HCT116 (cell line): ENCODE measurements at regions not wholly inside any gene's neighbourhood (a gene's known extent, or its start where the extent isn't known, plus 50 kb on each side); places are given as distances from the start of the nearest gene placed in this dataset.

ENCODE experiments used
- ATAC-seq: fragments of 200-7000 bp; cut with Tn5 transposase; 2 replicates; pipeline ENCODE4 v1.9.1; 2020; ENCODE audit warnings: mild to moderate bottlenecking, moderate library complexity
- BruUV-seq: library from RNA; stranded (reverse); fragments of 400-500 nt; replicated peaks from 2 replicates; lab custom pipeline; 2021; lab: Mats Ljungman, UMichigan
- CTCF ChIA-PET: fragments of 300-600 bp; sonication (Branson Sonifier 250); formaldehyde crosslinking; loops from one replicate; lab custom pipeline; 2021; ENCODE audit warnings: antibody characterized with exemption; lab: Charles Lee
- POLR2A ChIA-PET: fragments of 300-600, 350-600 bp; sonication (Branson Sonifier 250); formaldehyde crosslinking; loops from one replicate; lab custom pipeline; 2021; ENCODE audit warnings: antibody characterized with exemption; lab: Charles Lee
- RAD21 ChIA-PET, 2 experiments: fragments of 300-600 bp; sonication (Branson Sonifier 250); formaldehyde crosslinking; loops; one replicate each; lab custom pipeline; 2023; ENCODE audit warnings: low total read pairs in 2 of 2; ENCODE audit not compliant: uncharacterized antibody in 2 of 2, unreplicated experiment in 2 of 2, low non-redundant PET in 1 of 2; lab: Charles Lee
- DNase-seq: peaks from one replicate; pipeline ENCODE4 v3.0.0-alpha.2; 2010; ENCODE audit warnings: low read depth, low spot score
- H2AFZ ChIP-seq: fragments of 200-600 bp; shearing (Covaris generic), sonication (generic); 2 replicates; pipeline ENCODE4 v1.6.1; 2017; ENCODE audit warnings: low read depth, mixed run types, mixed read lengths, antibody characterized with exemption, low read length; ENCODE audit not compliant: poor library complexity, severe bottlenecking
- H3K27ac ChIP-seq: 2 replicates; pipeline ENCODE4 v1.5.1; 2012; ENCODE audit warnings: low read depth, low read length
- H3K27me3 ChIP-seq: fragments of 200-600 bp; sonication (generic); 2 replicates; pipeline ENCODE4 v1.6.1; 2016; ENCODE audit warnings: mixed run types, low read length, mixed read lengths; ENCODE audit not compliant: insufficient read depth
- H3K36me3 ChIP-seq, 2 experiments: fragments of 200-500 bp in 1 of 2; fragments of 200-600 bp in 1 of 2; sonication (Bioruptor generic) in 1 of 2; sonication (generic) in 1 of 2; 2 replicates each; pipeline versions ENCODE4 v1.5.1 to v1.6.1; 2014 to 2016; ENCODE audit warnings: low read length in 2 of 2, inconsistent platforms in 1 of 2, mixed read lengths in 1 of 2, mixed run types in 1 of 2; ENCODE audit not compliant: insufficient read depth in 2 of 2, control insufficient read depth in 1 of 2
- H3K4me1 ChIP-seq, 2 experiments: fragments of 200-600 bp in 1 of 2; sonication (generic) in 1 of 2; 2 replicates each; pipeline versions ENCODE4 v1.5.1 to v1.6.1; 2012 to 2017; ENCODE audit warnings: low read length in 2 of 2, inconsistent platforms in 1 of 2, mild to moderate bottlenecking in 1 of 2, mixed read lengths in 1 of 2, mixed run types in 1 of 2, moderate library complexity in 1 of 2; ENCODE audit not compliant: insufficient read depth in 2 of 2, control insufficient read depth in 1 of 2
- H3K4me2 ChIP-seq: fragments of 200-600 bp; sonication (generic); 2 replicates; pipeline ENCODE4 v1.6.1; 2017; ENCODE audit warnings: mixed run types, low read length, mixed read lengths
- H3K4me3 ChIP-seq, 2 experiments: fragments of 200-600 bp in 1 of 2; sonication (generic) in 1 of 2; replicated peaks in 1 of 2; 2 replicates each; pipeline ENCODE4 v1.5.1; 2011 to 2016; ENCODE audit warnings: low read length in 2 of 2, control low read depth in 1 of 2, low read depth in 1 of 2, mild to moderate bottlenecking in 1 of 2, mixed read lengths in 1 of 2, mixed run types in 1 of 2
- H3K79me2 ChIP-seq: fragments of 200-600 bp; sonication (generic); 2 replicates; pipeline ENCODE4 v1.6.1; 2017; ENCODE audit warnings: mild to moderate bottlenecking, mixed run types, low read length, moderate library complexity, mixed read lengths; ENCODE audit not compliant: insufficient read depth
- H3K9ac ChIP-seq: fragments of 200-600 bp; sonication (generic); 2 replicates; pipeline ENCODE4 v1.6.1; 2016; ENCODE audit warnings: low read length, mixed read lengths
- H3K9me2 ChIP-seq: fragments of 200-600 bp; sonication (generic), shearing (Covaris generic); 2 replicates; pipeline ENCODE4 v1.6.1; 2017; ENCODE audit warnings: mixed run types, mild to moderate bottlenecking, moderate library complexity; ENCODE audit not compliant: insufficient read depth
- H3K9me3 ChIP-seq, 2 experiments: fragments of 200-500 bp in 1 of 2; fragments of 200-600 bp in 1 of 2; sonication (Bioruptor generic) in 1 of 2; sonication (generic) in 1 of 2; 2 replicates each; pipeline ENCODE4 v1.6.1; 2014 to 2017; ENCODE audit warnings: low read length in 2 of 2, mixed read lengths in 2 of 2, inconsistent platforms in 1 of 2, low read depth in 1 of 2, mild to moderate bottlenecking in 1 of 2, mixed run types in 1 of 2, moderate library complexity in 1 of 2; ENCODE audit not compliant: control insufficient read depth in 1 of 2, insufficient read depth in 1 of 2
- H4K20me1 ChIP-seq: fragments of 200-600 bp; sonication (generic), shearing (Covaris generic); 2 replicates; pipeline ENCODE4 v1.6.1; 2017; ENCODE audit warnings: mixed run types, mild to moderate bottlenecking, moderate library complexity; ENCODE audit not compliant: insufficient read depth
- CBX3 ChIP-seq: IDR thresholded peaks from 2 replicates; pipeline ENCODE4 v1.6.1; 2012; ENCODE audit warnings: low read depth
- EGR1 ChIP-seq: IDR thresholded peaks from 2 replicates; pipeline ENCODE4 v1.6.1; 2012; ENCODE audit warnings: low read depth
- ELF1 ChIP-seq: IDR thresholded peaks from 2 replicates; pipeline ENCODE4 v1.6.1; 2012; ENCODE audit warnings: low read depth, borderline replicate concordance
- EZH2phosphoT487 ChIP-seq: fragments of 200-600 bp; IDR thresholded peaks from 2 replicates; pipeline ENCODE4 v1.6.1; 2018; ENCODE audit warnings: antibody characterized with exemption, borderline replicate concordance
- FOSL1 ChIP-seq: IDR thresholded peaks from 2 replicates; pipeline ENCODE4 v1.6.1; 2012; ENCODE audit warnings: low read depth
- JUND ChIP-seq: IDR thresholded peaks from 2 replicates; pipeline ENCODE4 v1.6.1; 2012
- MAX ChIP-seq: IDR thresholded peaks from 2 replicates; pipeline ENCODE4 v1.6.1; 2012
- POLR2A ChIP-seq: IDR thresholded peaks from 2 replicates; pipeline ENCODE4 v1.7.0; 2011; ENCODE audit warnings: borderline replicate concordance; ENCODE audit not compliant: insufficient read depth, insufficient read length; ENCODE audit errors: extremely low read depth
- RAD21 ChIP-seq: IDR thresholded peaks from 2 replicates; pipeline ENCODE4 v1.6.1; 2012; ENCODE audit warnings: low read depth, mild to moderate bottlenecking
- REST ChIP-seq: IDR thresholded peaks from 2 replicates; pipeline ENCODE4 v1.6.1; 2012; ENCODE audit warnings: low read depth
- TCF7L2 ChIP-seq: IDR thresholded peaks from 2 replicates; pipeline ENCODE4 v1.7.0; 2011; ENCODE audit warnings: borderline replicate concordance, inconsistent platforms; ENCODE audit not compliant: insufficient read depth, insufficient read length; ENCODE audit errors: extremely low read depth
- YY1 ChIP-seq: IDR thresholded peaks from 2 replicates; pipeline ENCODE4 v1.6.1; 2011; ENCODE audit warnings: low read length, low read depth, moderate library complexity, mild to moderate bottlenecking; ENCODE audit not compliant: insufficient replicate concordance; ENCODE audit errors: extremely low read depth
- ZBTB33 ChIP-seq: IDR thresholded peaks from 2 replicates; pipeline ENCODE4 v1.6.1; 2011; ENCODE audit warnings: mild to moderate bottlenecking, low read length, moderate library complexity; ENCODE audit not compliant: insufficient replicate concordance; ENCODE audit errors: extremely low read depth
- ZNF274 ChIP-seq: fragments of 200-500 bp; sonication (Bioruptor generic); IDR thresholded peaks from 2 replicates; pipeline ENCODE4 v1.6.1; 2014; ENCODE audit warnings: mild to moderate bottlenecking, low read depth, low read length, inconsistent platforms
- intact Hi-C: fragments of 100-400 bp; cut with micrococcal nuclease; formaldehyde crosslinking; loops from 2 replicates; pipeline ENCODE4 v1.10.0; 2022

- Histone ChIP-seq H3K9ac (no peak overlapping the region), H3K36me3 (no peaks in the 10 kb centered on the region), H3K4me2 (no peak overlapping the region), H3K27ac (no peak overlapping the region), H4K20me1 (no peaks in the 10 kb centered on the region), H3K4me3 (no peak overlapping the region), H2AFZ (no peak overlapping the region), H3K79me2 (no peaks in the 10 kb centered on the region), H3K27me3 (no peaks in the 10 kb centered on the region), H3K9me3 (no peaks in the 10 kb centered on the region)
- ChIA-PET RAD21 (no interaction called here), CTCF (no interaction called here)
- BruUV-seq = no TSS peak
- intact Hi-C loops = no loop called here
- DNase-seq = no peak
- TF ChIP-seq FOSL1 (no peak), JUND (no peak)
- TF ChIP-seq, all 23 proteins: peak for 0
- no peaks in the 10 kb centered on the region for H3K9me2 ChIP-seq
- ATAC-seq = no peak
- POLR2A ChIA-PET = no interaction called here
- H3K4me1 ChIP-seq = no peaks in the 10 kb centered on the region
Measured at GRCh38 chr2:64380853-64381527, 73.0 kb upstream of the LGALSL start.

GRCh38 chr2:64383016-64383591 lies 70.9 kb upstream of the LGALSL start:
- intact Hi-C loops = no loop called here
- ChIA-PET RAD21 (no interaction called here), POLR2A (no interaction called here), CTCF (no interaction called here)
- Histone ChIP-seq H3K9ac (no peak overlapping the region), H3K4me2 (no peak overlapping the region), H3K27ac (no peak overlapping the region), H3K9me3 (no peaks in the 10 kb centered on the region), H3K79me2 (no peaks in the 10 kb centered on the region), H4K20me1 (no peaks in the 10 kb centered on the region), H3K36me3 (no peaks in the 10 kb centered on the region), H3K4me1 (no peaks in the 10 kb centered on the region), H2AFZ (no peak overlapping the region), H3K27me3 (no peaks in the 10 kb centered on the region), H3K9me2 (no peaks in the 10 kb centered on the region), H3K4me3 (no peak overlapping the region)
- BruUV-seq = no TSS peak
- ATAC-seq = no peak
- DNase-seq = no peak
- TF ChIP-seq CBX3 (no peak), YY1 (no peak), EZH2phosphoT487 (no peak), JUND (no peak), REST (no peak), EGR1 (no peak), ELF1 (no peak), MAX (no peak), RAD21 (no peak), TCF7L2 (no peak), ZBTB33 (no peak), POLR2A (no peak), ZNF274 (no peak), FOSL1 (no peak)
